ENCODE measurements at regions not wholly inside any gene's neighbourhood (a gene's known extent, or its start where the extent isn't known, plus 50 kb on each side); places are given as distances from the start of the nearest gene placed in this dataset.

GRCh38 chr1:29504196-29504595, 267.9 kb downstream of the PTPRU start:
- H3K9me3 Mint-ChIP-seq: peaks cover 22% of the 10 kb centered on the region
- no peak overlapping the region for H3K27ac Mint-ChIP-seq
- H3K4me3 Mint-ChIP-seq: no peak overlapping the region
- no peak for TF ChIP-seq CTCF (IDR thresholded peaks at IDR 0.05)
- DNase-seq: peak; percentile 4
- H3K27me3 Mint-ChIP-seq (ENCODE audit: insufficient read depth): peaks cover 11% of the 10 kb centered on the region; the same call in 1 of the 2 replicates
- no peaks in the 10 kb centered on the region; the same call in 1 of the 2 replicates for H3K36me3 Mint-ChIP-seq (ENCODE audit: low read depth)
- no peaks in the 10 kb centered on the region for H3K4me1 Mint-ChIP-seq (ENCODE audit: low read depth)

- DNase-seq: no peak
- Mint-ChIP-seq H3K4me1 (ENCODE audit: low read depth) (no peaks in the 10 kb centered on the region), H3K9me3 (peaks cover 24% of the 10 kb centered on the region), H3K36me3 (ENCODE audit: low read depth) (no peaks in the 10 kb centered on the region; the same call in 1 of the 2 replicates), H3K27me3 (ENCODE audit: insufficient read depth) (peaks cover 9% of the 10 kb centered on the region; the same call in 1 of the 2 replicates), H3K4me3 (no peak overlapping the region), H3K27ac (no peak overlapping the region)
- TF ChIP-seq CTCF (IDR thresholded peaks at IDR 0.05): no peak
These were observed 266.9 kb downstream of the PTPRU start for GRCh38 chr1:29502911-29503840.

GRCh38 chr1:29502225-29502910, 266.0 kb downstream of the PTPRU start:
- H3K36me3 Mint-ChIP-seq (ENCODE audit: low read depth): no peaks in the 10 kb centered on the region; the same call in 1 of the 2 replicates
- peaks cover 24% of the 10 kb centered on the region for H3K9me3 Mint-ChIP-seq
- H3K27me3 Mint-ChIP-seq (ENCODE audit: insufficient read depth): peaks cover 9% of the 10 kb centered on the region; the same call in 1 of the 2 replicates
- H3K4me3 Mint-ChIP-seq: no peak overlapping the region
- TF ChIP-seq CTCF (IDR thresholded peaks at IDR 0.05): no peak
- DNase-seq: no peak
- H3K27ac Mint-ChIP-seq: no peak overlapping the region
- no peaks in the 10 kb centered on the region for H3K4me1 Mint-ChIP-seq (ENCODE audit: low read depth)

- Mint-ChIP-seq H3K36me3 (ENCODE audit: low read depth) (no peaks in the 10 kb centered on the region), H3K27me3 (ENCODE audit: insufficient read depth) (peaks cover 9% of the 10 kb centered on the region; the same call in 1 of the 2 replicates), H3K4me3 (no peak overlapping the region), H3K9me3 (peaks cover 30% of the 10 kb centered on the region), H3K27ac (no peak overlapping the region), H3K4me1 (ENCODE audit: low read depth) (no peaks in the 10 kb centered on the region)
- no peak for TF ChIP-seq CTCF (IDR thresholded peaks at IDR 0.05)
- DNase-seq: no peak
These were observed 265.1 kb downstream of the PTPRU start for GRCh38 chr1:29501227-29501976.

GRCh38 chr1:29500651-29501050, 264.3 kb downstream of the PTPRU start:
- peaks cover 9% of the 10 kb centered on the region; the same call in 1 of the 2 replicates for H3K27me3 Mint-ChIP-seq (ENCODE audit: insufficient read depth)
- no peak for DNase-seq
- no peak overlapping the region for H3K27ac Mint-ChIP-seq
- peaks cover 26% of the 10 kb centered on the region for H3K9me3 Mint-ChIP-seq
- no peaks in the 10 kb centered on the region for H3K4me1 Mint-ChIP-seq (ENCODE audit: low read depth)
- TF ChIP-seq CTCF (IDR thresholded peaks at IDR 0.05): no peak
- H3K36me3 Mint-ChIP-seq (ENCODE audit: low read depth): no peaks in the 10 kb centered on the region
- no peak overlapping the region for H3K4me3 Mint-ChIP-seq

All from HFFc6 (cell line).